Smooth muscle cell (in vitro differentiated cells): ENCODE measurements at regions not wholly inside any gene's neighbourhood (a gene's known extent, or its start where the extent isn't known, plus 50 kb on each side); places are given as distances from the start of the nearest gene placed in this dataset.

Experiments used
- DNase-seq: peaks from one replicate; lab custom pipeline; 2025; ENCODE audit not compliant: unreplicated experiment; lab: John Stamatoyannopoulos, UW
- H2AFZ ChIP-seq: fragments of 200-600 bp; sonication (generic); 2 replicates; pipeline ENCODE4 v1.6.0; 2016; ENCODE audit warnings: antibody characterized with exemption, low read depth, mild to moderate bottlenecking
- H3F3A ChIP-seq: fragments of 200-600 bp; sonication (generic); 2 replicates; pipeline ENCODE4 v1.6.0; 2017; ENCODE audit warnings: antibody characterized with exemption, low read depth
- H3K27ac ChIP-seq: fragments of 200-600 bp; sonication (generic); 2 replicates; pipeline ENCODE4 v1.5.1; 2016; ENCODE audit warnings: low read depth, mild to moderate bottlenecking
- H3K27me3 ChIP-seq: fragments of 200-600 bp; sonication (generic); 2 replicates; pipeline ENCODE4 v1.6.1; 2016; ENCODE audit warnings: low read depth, mild to moderate bottlenecking
- H3K36me3 ChIP-seq: fragments of 200-600 bp; sonication (generic); 2 replicates; pipeline ENCODE4 v1.5.1; 2016; ENCODE audit warnings: low read depth
- H3K4me1 ChIP-seq: fragments of 200-600 bp; sonication (generic); 2 replicates; pipeline ENCODE4 v1.5.1; 2016; ENCODE audit warnings: low read depth
- H3K4me2 ChIP-seq: fragments of 200-600 bp; sonication (generic); 2 replicates; pipeline ENCODE4 v1.6.0; 2016; ENCODE audit warnings: mild to moderate bottlenecking
- H3K4me3 ChIP-seq: fragments of 200-600 bp; sonication (generic); 2 replicates; pipeline ENCODE4 v1.5.1; 2016; ENCODE audit warnings: mild to moderate bottlenecking
- H3K79me2 ChIP-seq: fragments of 200-600 bp; sonication (generic); 2 replicates; pipeline ENCODE4 v1.6.0; 2016; ENCODE audit warnings: low read depth, mild to moderate bottlenecking
- H3K9ac ChIP-seq: fragments of 200-600 bp; sonication (generic); 2 replicates; pipeline ENCODE4 v1.6.0; 2016; ENCODE audit warnings: low read depth
- H3K9me3 ChIP-seq: fragments of 200-600 bp; sonication (generic); replicated peaks from 2 replicates; pipeline ENCODE4 v1.5.1; 2016; ENCODE audit warnings: low read depth
- H4K20me1 ChIP-seq: fragments of 200-600 bp; sonication (generic); 2 replicates; pipeline ENCODE4 v1.6.0; 2016; ENCODE audit warnings: low read depth
- WGBS: methylation state at CpG from one replicate; pipeline ENCODE4 v1.1.7; 2016; ENCODE audit warnings: low lambda C conversion rate; 5-methylcytosine and 5-hydroxymethylcytosine counted together
- TF ChIP-seq, protein P1 (sequence below): fragments of 200-600 bp; sonication (generic); IDR thresholded peaks from 2 replicates; pipeline ENCODE4 v1.5.1; 2017; ENCODE audit warnings: borderline replicate concordance, mild to moderate bottlenecking, antibody characterized with exemption; ENCODE audit not compliant: insufficient read depth, poor library complexity, severe bottlenecking

DNA sequence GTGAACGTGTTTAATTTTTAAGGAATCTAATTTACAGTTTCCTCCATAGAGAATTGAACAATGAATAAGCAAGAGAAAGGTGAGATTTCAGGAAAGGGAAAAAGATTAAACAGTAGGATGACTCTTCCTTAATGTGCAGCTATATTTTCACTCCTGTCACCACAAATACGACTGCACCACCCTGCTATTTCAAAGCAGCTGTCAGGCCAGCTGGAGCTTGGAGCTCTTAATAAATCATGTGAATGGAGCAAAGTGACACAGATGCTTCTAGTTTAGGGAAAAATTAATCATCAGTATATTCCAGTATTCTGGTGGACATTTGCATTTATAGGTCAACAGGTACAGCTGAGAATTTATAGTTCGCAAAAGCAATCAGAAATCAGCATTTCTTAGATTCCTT lies 56.5 kb upstream of the PKIB start:
- Histone ChIP-seq H3K4me2 (no peak overlapping the region), H3K9ac (no peak overlapping the region), H3K27ac (no peak overlapping the region), H3K4me3 (no peak overlapping the region), H3K27me3 (no peaks in the 10 kb centered on the region), H3K9me3 (no peaks in the 10 kb centered on the region), H3F3A (no peaks in the 10 kb centered on the region), H3K36me3 (peaks cover 3% of the 10 kb centered on the region), H3K4me1 (no peaks in the 10 kb centered on the region), H3K79me2 (peaks cover 51% of the 10 kb centered on the region), H2AFZ (no peak overlapping the region), H4K20me1 (peaks cover 49% of the 10 kb centered on the region)
- DNase-seq, result no peak
- WGBS, result 69% methylated on average over 3 of the region's 3 CpGs
- TF ChIP-seq, protein P1, sequence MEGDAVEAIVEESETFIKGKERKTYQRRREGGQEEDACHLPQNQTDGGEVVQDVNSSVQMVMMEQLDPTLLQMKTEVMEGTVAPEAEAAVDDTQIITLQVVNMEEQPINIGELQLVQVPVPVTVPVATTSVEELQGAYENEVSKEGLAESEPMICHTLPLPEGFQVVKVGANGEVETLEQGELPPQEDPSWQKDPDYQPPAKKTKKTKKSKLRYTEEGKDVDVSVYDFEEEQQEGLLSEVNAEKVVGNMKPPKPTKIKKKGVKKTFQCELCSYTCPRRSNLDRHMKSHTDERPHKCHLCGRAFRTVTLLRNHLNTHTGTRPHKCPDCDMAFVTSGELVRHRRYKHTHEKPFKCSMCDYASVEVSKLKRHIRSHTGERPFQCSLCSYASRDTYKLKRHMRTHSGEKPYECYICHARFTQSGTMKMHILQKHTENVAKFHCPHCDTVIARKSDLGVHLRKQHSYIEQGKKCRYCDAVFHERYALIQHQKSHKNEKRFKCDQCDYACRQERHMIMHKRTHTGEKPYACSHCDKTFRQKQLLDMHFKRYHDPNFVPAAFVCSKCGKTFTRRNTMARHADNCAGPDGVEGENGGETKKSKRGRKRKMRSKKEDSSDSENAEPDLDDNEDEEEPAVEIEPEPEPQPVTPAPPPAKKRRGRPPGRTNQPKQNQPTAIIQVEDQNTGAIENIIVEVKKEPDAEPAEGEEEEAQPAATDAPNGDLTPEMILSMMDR, result no peak

DNA sequence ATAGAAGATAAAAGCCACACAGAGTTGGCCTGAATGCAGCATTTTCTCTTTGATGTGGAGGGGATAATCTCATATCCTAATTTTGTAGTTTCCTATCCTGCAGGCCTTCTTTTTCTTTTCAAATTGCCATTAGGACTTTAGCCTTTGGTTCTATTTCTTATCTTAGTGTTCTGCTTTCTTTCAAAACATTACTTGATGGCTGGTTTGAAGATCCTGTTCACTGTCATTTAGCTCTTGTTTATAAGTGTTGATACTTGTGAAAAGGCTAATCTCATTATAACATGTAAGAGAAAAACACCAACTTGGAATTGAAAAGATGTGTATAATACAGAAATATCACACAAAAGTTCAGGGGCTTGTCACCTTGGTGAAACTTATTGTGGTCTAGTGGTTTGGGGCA lies 54.6 kb upstream of the PKIB start:
- Histone ChIP-seq H3K4me2 (no peak overlapping the region), H3K9ac (no peak overlapping the region), H3K36me3 (peaks cover 3% of the 10 kb centered on the region), H3F3A (no peaks in the 10 kb centered on the region), H4K20me1 (peaks cover 56% of the 10 kb centered on the region), H3K79me2 (peaks cover 53% of the 10 kb centered on the region), H3K4me3 (no peak overlapping the region), H3K27ac (no peak overlapping the region), H2AFZ (no peak overlapping the region), H3K27me3 (no peaks in the 10 kb centered on the region), H3K4me1 (no peaks in the 10 kb centered on the region), H3K9me3 (no peaks in the 10 kb centered on the region)
- TF ChIP-seq, protein P1, result no peak
- DNase-seq, result no peak

DNA sequence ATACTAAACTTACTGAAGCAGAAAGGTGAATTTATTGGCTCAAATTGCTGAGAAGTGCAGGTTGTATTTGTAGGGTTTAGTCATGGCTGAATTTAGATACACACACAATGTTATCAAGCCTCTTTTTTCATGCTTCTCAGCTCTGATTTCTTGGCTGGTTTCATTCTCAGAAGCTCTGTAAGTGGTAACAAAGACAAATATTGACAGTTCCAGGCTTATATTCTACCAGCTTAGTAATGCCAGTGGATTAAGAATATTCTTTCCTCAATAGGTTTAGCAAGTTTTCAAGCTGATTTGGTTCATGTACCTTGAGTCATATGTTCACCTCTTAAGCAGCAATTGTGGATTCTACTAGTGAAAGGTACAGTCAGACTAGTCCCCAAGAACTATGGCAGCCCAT lies 52.1 kb upstream of the PKIB start:
- H3K4me2 ChIP-seq, result no peak overlapping the region
- DNase-seq, result no peak
- peaks cover 3% of the 10 kb centered on the region for H3K36me3 ChIP-seq
- no peak overlapping the region for H2AFZ ChIP-seq
- no peaks in the 10 kb centered on the region for H3K27me3 ChIP-seq
- no peak overlapping the region for H3K9ac ChIP-seq
- peaks cover 34% of the 10 kb centered on the region for H4K20me1 ChIP-seq
- no peaks in the 10 kb centered on the region for H3F3A ChIP-seq
- no peak overlapping the region for H3K27ac ChIP-seq
- no peak overlapping the region for H3K4me3 ChIP-seq
- TF ChIP-seq, protein P1, result no peak
- no peaks in the 10 kb centered on the region for H3K9me3 ChIP-seq
- H3K79me2 ChIP-seq, result peaks cover 64% of the 10 kb centered on the region
- H3K4me1 ChIP-seq, result no peaks in the 10 kb centered on the region
